GM23338 (cell line): ENCODE measurements at regions not wholly inside any gene's neighbourhood (a gene's known extent, or its start where the extent isn't known, plus 50 kb on each side); places are given as distances from the start of the nearest gene placed in this dataset.

Experiments used
- ATAC-seq: fragments of 200-7000 bp; cut with Tn5 transposase; 3 replicates; pipeline ENCODE4 v1.9.1; 2020
- DNase-seq: peaks from one replicate; pipeline ENCODE4 v3.0.0-alpha.2; 2015; ENCODE audit warnings: low spot score
- H2AFZ ChIP-seq: fragments of 200-600 bp; sonication (generic); 2 replicates; pipeline ENCODE4 v1.8.0; 2016; ENCODE audit warnings: antibody characterized with exemption, mild to moderate bottlenecking, moderate library complexity
- H3F3A ChIP-seq: fragments of 200-600 bp; sonication (generic); replicated peaks from 2 replicates; pipeline ENCODE4 v1.8.0; 2017; ENCODE audit warnings: antibody characterized with exemption, mixed run types, low read depth
- H3K27ac ChIP-seq: fragments of 200-600 bp; sonication (generic); 2 replicates; pipeline ENCODE4 v1.6.1; 2016; ENCODE audit warnings: low read depth
- H3K27me3 ChIP-seq: fragments of 200-600 bp; sonication (generic); 2 replicates; pipeline ENCODE4 v1.8.0; 2016; ENCODE audit warnings: mild to moderate bottlenecking, mixed run types, moderate library complexity; ENCODE audit not compliant: insufficient read depth
- H3K36me3 ChIP-seq: fragments of 200-600 bp; sonication (generic); 2 replicates; pipeline ENCODE4 v1.8.0; 2016; ENCODE audit warnings: mild to moderate bottlenecking; ENCODE audit not compliant: insufficient read depth
- H3K4me1 ChIP-seq: fragments of 200-600 bp; sonication (generic); 2 replicates; pipeline ENCODE4 v1.8.0; 2016; ENCODE audit warnings: mild to moderate bottlenecking, moderate library complexity; ENCODE audit not compliant: insufficient read depth
- H3K4me2 ChIP-seq: fragments of 200-600 bp; sonication (generic); 2 replicates; pipeline ENCODE4 v1.7.1; 2017; ENCODE audit warnings: mixed run types
- H3K4me3 ChIP-seq: fragments of 200-600 bp; sonication (generic); 2 replicates; pipeline ENCODE4 v1.6.1; 2016; ENCODE audit warnings: mixed run types
- H3K79me2 ChIP-seq: fragments of 200-600 bp; sonication (generic); replicated peaks from 2 replicates; pipeline ENCODE4 v1.8.0; 2017; ENCODE audit warnings: mild to moderate bottlenecking; ENCODE audit not compliant: insufficient read depth
- H3K9me2 ChIP-seq: fragments of 200-600 bp; sonication (generic); 2 replicates; pipeline ENCODE4 v1.8.0; 2017; ENCODE audit not compliant: insufficient read depth
- H4K20me1 ChIP-seq: fragments of 200-600 bp; sonication (generic); replicated peaks from 2 replicates; pipeline ENCODE4 v1.8.0; 2017; ENCODE audit warnings: mild to moderate bottlenecking; ENCODE audit not compliant: insufficient read depth
- H3K27ac Mint-ChIP-seq: 2 replicates; pipeline ENCODE4 v1.8.0; 2020; ENCODE audit warnings: inconsistent platforms, mild to moderate bottlenecking, moderate library complexity, mixed read lengths
- H3K27me3 Mint-ChIP-seq: 3 replicates; pipeline ENCODE4 v1.8.0; 2022; ENCODE audit warnings: low read depth, mild to moderate bottlenecking, moderate library complexity, mixed read lengths, inconsistent platforms; ENCODE audit not compliant: insufficient read depth, poor library complexity
- H3K36me3 Mint-ChIP-seq: 3 replicates; pipeline ENCODE4 v1.8.0; 2021; ENCODE audit warnings: low read depth, mild to moderate bottlenecking, inconsistent platforms, moderate library complexity, mixed read lengths
- H3K4me1 Mint-ChIP-seq: 3 replicates; pipeline ENCODE4 v1.8.0; 2020; ENCODE audit warnings: mild to moderate bottlenecking, inconsistent platforms, mixed read lengths
- H3K4me3 Mint-ChIP-seq: 3 replicates; pipeline ENCODE4 v1.8.0; 2021; ENCODE audit warnings: moderate library complexity, mild to moderate bottlenecking, inconsistent platforms, mixed read lengths
- H3K9me3 Mint-ChIP-seq: 3 replicates; pipeline ENCODE4 v1.8.0; 2020; ENCODE audit warnings: moderate library complexity, mild to moderate bottlenecking, inconsistent platforms, mixed read lengths
- CREB1 ChIP-seq: fragments of 250-450 bp; sonication (Bioruptor Pico); IDR thresholded peaks from 2 replicates; pipeline ENCODE4 v1.5.0; 2020; ENCODE audit warnings: low read depth, mild to moderate bottlenecking, moderate library complexity
- EZH2 ChIP-seq: fragments of 200-600 bp; sonication (generic); IDR thresholded peaks from one replicate; pipeline ENCODE4 v1.8.0; 2017; ENCODE audit warnings: antibody characterized with exemption, mild to moderate bottlenecking, low read depth; ENCODE audit not compliant: unreplicated experiment
- EZH2phosphoT487 ChIP-seq: fragments of 200-600 bp; sonication (generic); IDR thresholded peaks from one replicate; pipeline ENCODE4 v1.8.1; 2018; ENCODE audit warnings: antibody characterized with exemption; ENCODE audit not compliant: unreplicated experiment
- JUNB ChIP-seq: IDR thresholded peaks from one replicate; pipeline ENCODE4 v1.6.1; 2016; ENCODE audit warnings: antibody characterized with exemption; ENCODE audit not compliant: unreplicated experiment
- POLR2AphosphoS5 ChIP-seq: IDR thresholded peaks from 2 replicates; pipeline ENCODE4 v1.6.1; 2016; ENCODE audit warnings: antibody characterized with exemption, low read depth
- STAT1 ChIP-seq: IDR thresholded peaks from one replicate; pipeline ENCODE4 v1.6.1; 2016; ENCODE audit warnings: antibody characterized with exemption; ENCODE audit not compliant: unreplicated experiment
- ZNF114 ChIP-seq: fragments of 250-450 bp; sonication (Bioruptor Pico); IDR thresholded peaks from 2 replicates; pipeline ENCODE4 v1.5.0; 2020; ENCODE audit warnings: mild to moderate bottlenecking, moderate library complexity
- ZNF331 ChIP-seq: fragments of 250-450 bp; sonication (Bioruptor Pico); IDR thresholded peaks from 2 replicates; pipeline ENCODE4 v1.5.0; 2020; ENCODE audit warnings: low read depth, mild to moderate bottlenecking, moderate library complexity
- TF ChIP-seq, protein P1 (sequence below): IDR thresholded peaks from one replicate; pipeline ENCODE4 v1.6.1; 2018; ENCODE audit warnings: antibody characterized with exemption; ENCODE audit not compliant: unreplicated experiment
- TF ChIP-seq, protein P2 (sequence below), 2 experiments: fragments of 200-600 bp in 1 of 2; sonication (generic) in 1 of 2; conservative IDR thresholded peaks; 2 replicates each; pipeline versions ENCODE4 v1.5.1 to v1.6.1; 2016 to 2017; ENCODE audit warnings: antibody characterized with exemption in 2 of 2, low read depth in 2 of 2, mild to moderate bottlenecking in 2 of 2, moderate library complexity in 1 of 2

DNA sequence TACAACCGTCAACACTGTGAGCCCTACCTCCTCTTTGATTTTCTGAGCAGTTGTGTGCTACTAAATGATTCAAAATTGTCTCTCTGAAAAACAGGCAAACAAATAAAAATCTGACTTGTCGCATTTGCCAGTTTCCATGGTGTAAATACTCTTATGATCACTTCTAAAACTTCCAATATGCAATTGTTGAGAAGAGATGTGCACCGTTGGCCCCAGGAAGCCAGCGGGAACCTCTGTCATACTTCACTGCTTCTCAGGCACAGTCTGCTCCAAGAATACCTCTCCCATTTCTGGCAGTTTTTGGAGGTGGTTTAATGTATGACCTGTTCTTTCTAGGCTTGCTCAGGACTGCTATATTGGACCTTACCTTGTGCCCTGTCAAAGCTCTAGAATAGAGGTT, 196.0 kb upstream of the NCAM2 start:
- Histone ChIP-seq H3F3A (no peaks in the 10 kb centered on the region), H3K4me3 (no peak overlapping the region), H2AFZ (peak overlapping the region; percentile 86), H3K27ac (no peak overlapping the region), H3K4me2 (no peak overlapping the region), H3K27me3 (no peaks in the 10 kb centered on the region), H3K4me1 (no peaks in the 10 kb centered on the region), H3K9me2 (no peaks in the 10 kb centered on the region), H3K79me2 (no peaks in the 10 kb centered on the region), H3K36me3 (no peaks in the 10 kb centered on the region), H4K20me1 (no peaks in the 10 kb centered on the region)
- no peaks in the 10 kb centered on the region for H3K9me3 Mint-ChIP-seq
- no peak overlapping the region for H3K4me3 Mint-ChIP-seq
- peaks cover 5% of the 10 kb centered on the region; the same call in 2 of the 3 replicates for H3K4me1 Mint-ChIP-seq
- H3K27me3 Mint-ChIP-seq = peaks cover 2% of the 10 kb centered on the region
- no peak overlapping the region for H3K27ac Mint-ChIP-seq
- H3K36me3 Mint-ChIP-seq = no peaks in the 10 kb centered on the region
- ATAC-seq = no peak
- TF ChIP-seq, protein P1, sequence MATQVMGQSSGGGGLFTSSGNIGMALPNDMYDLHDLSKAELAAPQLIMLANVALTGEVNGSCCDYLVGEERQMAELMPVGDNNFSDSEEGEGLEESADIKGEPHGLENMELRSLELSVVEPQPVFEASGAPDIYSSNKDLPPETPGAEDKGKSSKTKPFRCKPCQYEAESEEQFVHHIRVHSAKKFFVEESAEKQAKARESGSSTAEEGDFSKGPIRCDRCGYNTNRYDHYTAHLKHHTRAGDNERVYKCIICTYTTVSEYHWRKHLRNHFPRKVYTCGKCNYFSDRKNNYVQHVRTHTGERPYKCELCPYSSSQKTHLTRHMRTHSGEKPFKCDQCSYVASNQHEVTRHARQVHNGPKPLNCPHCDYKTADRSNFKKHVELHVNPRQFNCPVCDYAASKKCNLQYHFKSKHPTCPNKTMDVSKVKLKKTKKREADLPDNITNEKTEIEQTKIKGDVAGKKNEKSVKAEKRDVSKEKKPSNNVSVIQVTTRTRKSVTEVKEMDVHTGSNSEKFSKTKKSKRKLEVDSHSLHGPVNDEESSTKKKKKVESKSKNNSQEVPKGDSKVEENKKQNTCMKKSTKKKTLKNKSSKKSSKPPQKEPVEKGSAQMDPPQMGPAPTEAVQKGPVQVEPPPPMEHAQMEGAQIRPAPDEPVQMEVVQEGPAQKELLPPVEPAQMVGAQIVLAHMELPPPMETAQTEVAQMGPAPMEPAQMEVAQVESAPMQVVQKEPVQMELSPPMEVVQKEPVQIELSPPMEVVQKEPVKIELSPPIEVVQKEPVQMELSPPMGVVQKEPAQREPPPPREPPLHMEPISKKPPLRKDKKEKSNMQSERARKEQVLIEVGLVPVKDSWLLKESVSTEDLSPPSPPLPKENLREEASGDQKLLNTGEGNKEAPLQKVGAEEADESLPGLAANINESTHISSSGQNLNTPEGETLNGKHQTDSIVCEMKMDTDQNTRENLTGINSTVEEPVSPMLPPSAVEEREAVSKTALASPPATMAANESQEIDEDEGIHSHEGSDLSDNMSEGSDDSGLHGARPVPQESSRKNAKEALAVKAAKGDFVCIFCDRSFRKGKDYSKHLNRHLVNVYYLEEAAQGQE = no peak
- no peak for TF ChIP-seq STAT1
- no peak for TF ChIP-seq JUNB
- TF ChIP-seq EZH2 = no peak
- no peak for TF ChIP-seq CREB1 (CRISPR knock-in tag)
- TF ChIP-seq ZNF331 (CRISPR knock-in tag) = no peak
- TF ChIP-seq POLR2AphosphoS5 = no peak
- no peak for TF ChIP-seq EZH2phosphoT487
- TF ChIP-seq, protein P2, sequence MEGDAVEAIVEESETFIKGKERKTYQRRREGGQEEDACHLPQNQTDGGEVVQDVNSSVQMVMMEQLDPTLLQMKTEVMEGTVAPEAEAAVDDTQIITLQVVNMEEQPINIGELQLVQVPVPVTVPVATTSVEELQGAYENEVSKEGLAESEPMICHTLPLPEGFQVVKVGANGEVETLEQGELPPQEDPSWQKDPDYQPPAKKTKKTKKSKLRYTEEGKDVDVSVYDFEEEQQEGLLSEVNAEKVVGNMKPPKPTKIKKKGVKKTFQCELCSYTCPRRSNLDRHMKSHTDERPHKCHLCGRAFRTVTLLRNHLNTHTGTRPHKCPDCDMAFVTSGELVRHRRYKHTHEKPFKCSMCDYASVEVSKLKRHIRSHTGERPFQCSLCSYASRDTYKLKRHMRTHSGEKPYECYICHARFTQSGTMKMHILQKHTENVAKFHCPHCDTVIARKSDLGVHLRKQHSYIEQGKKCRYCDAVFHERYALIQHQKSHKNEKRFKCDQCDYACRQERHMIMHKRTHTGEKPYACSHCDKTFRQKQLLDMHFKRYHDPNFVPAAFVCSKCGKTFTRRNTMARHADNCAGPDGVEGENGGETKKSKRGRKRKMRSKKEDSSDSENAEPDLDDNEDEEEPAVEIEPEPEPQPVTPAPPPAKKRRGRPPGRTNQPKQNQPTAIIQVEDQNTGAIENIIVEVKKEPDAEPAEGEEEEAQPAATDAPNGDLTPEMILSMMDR (conservative IDR thresholded peaks at IDR 0.05; ENCODE audit: low read depth in 2 of 2) = no peak
- DNase-seq = no peak

DNA sequence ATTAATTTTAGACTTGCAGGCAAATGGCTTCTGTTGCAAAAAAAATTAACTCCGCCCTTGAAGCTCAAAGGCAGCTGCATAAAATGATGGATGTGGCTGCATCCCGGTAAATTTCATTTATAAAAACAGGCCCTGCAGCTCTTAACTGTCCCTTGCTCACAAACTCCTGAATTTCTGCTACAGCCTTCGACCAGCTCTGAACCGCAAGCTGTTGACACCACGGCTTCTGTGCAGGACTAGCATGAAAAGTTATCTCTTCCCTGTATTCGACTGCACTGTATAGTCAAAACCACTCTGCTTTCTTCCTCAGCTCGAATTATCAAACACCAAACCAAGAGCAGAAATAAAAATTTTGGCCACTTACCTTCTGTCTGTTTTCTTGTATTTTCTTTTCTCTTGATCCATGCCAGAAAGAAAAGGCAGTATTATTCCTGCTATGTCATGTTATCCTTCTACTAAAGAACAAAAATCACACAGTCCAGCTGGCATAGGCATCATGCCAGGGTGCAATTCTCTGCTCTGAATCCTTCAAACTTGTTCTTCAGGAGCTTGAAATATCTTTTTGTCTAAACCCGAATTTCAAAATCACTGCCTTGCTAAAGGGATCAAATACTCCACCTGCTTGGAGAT, 195.5 kb upstream of the NCAM2 start:
- Mint-ChIP-seq H3K4me1 (peaks cover 5% of the 10 kb centered on the region; the same call in 2 of the 3 replicates), H3K27ac (peak overlapping the region; percentile 3; the same call in 1 of the 2 replicates), H3K9me3 (no peaks in the 10 kb centered on the region), H3K27me3 (peaks cover 2% of the 10 kb centered on the region), H3K36me3 (no peaks in the 10 kb centered on the region), H3K4me3 (no peak overlapping the region)
- Histone ChIP-seq H3K36me3 (no peaks in the 10 kb centered on the region), H3K4me3 (no peak overlapping the region), H4K20me1 (no peaks in the 10 kb centered on the region), H2AFZ (peak overlapping the region; percentile 86), H3K4me1 (no peaks in the 10 kb centered on the region), H3K9me2 (no peaks in the 10 kb centered on the region), H3K79me2 (no peaks in the 10 kb centered on the region), H3K27ac (no peak overlapping the region), H3K27me3 (no peaks in the 10 kb centered on the region), H3K4me2 (no peak overlapping the region), H3F3A (no peaks in the 10 kb centered on the region)
- no peak for ATAC-seq
- DNase-seq = no peak
- TF ChIP-seq ZNF331 (CRISPR knock-in tag) = no peak
- no peak for TF ChIP-seq ZNF114 (CRISPR knock-in tag)
- TF ChIP-seq STAT1 = no peak
- no peak for TF ChIP-seq EZH2phosphoT487
